B cell (primary cell): ENCODE measurements at regions not wholly inside any gene's neighbourhood (a gene's known extent, or its start where the extent isn't known, plus 50 kb on each side); places are given as distances from the start of the nearest gene placed in this dataset.
"Not testable (repeated sequence)": the region's sequence is repeated elsewhere in the genome, so short reads cannot be mapped to it uniquely, and the experiment has no call there.

Experiments used
- CTCF ChIP-seq: fragments of 200-600 bp; IDR thresholded peaks from one replicate; pipeline ENCODE4 v1.8.0; 2022; ENCODE audit warnings: antibody characterized with exemption, mild to moderate bottlenecking
- EZH2 ChIP-seq: IDR thresholded peaks from 2 replicates; pipeline ENCODE4 v1.6.1; 2012; ENCODE audit warnings: borderline replicate concordance, low read depth, mild to moderate bottlenecking, moderate library complexity, low read length; ENCODE audit not compliant: insufficient read depth, poor library complexity, severe bottlenecking

DNA sequence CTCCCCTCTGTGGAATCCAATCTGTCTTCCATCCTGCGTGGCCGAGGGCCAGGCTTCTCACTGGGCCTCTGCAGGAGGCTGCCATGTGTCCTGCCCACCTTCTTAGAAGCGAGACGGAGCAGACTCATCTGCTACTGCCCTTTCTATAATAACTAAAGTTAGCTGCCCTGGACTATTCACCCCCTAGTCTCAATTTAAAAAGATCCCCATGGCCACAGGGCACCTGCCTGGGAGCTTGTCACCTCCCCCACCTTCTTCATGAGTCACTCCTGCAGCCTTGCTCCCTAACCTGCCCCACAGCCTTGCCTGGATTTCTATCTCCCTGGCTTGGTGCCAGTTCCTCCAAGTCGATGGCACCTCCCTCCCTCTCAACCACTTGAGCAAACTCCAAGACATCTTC is 52.7 kb upstream of the IQSEC3 start:
- TF ChIP-seq CTCF, EZH2: not testable (repeated sequence)
